Stimulated activated CD4-positive, alpha-beta T cell treated with anti-CD3 and anti-CD28 coated beads, Interleukin-1b, Interleukin-23, amount 100 ng/mL, for 1 hour (primary cell): ENCODE measurements at regions not wholly inside any gene's neighbourhood (a gene's known extent, or its start where the extent isn't known, plus 50 kb on each side); places are given as distances from the start of the nearest gene placed in this dataset.
"Not testable (repeated sequence)": the region's sequence is repeated elsewhere in the genome, so short reads cannot be mapped to it uniquely, and the experiment has no call there.

ENCODE experiments used
- DNase-seq, 2 donors: peaks; one replicate each; pipeline ENCODE4 v3.0.0-alpha.2; 2020; ENCODE audit warnings: low read depth in 2 of 2

DNA sequence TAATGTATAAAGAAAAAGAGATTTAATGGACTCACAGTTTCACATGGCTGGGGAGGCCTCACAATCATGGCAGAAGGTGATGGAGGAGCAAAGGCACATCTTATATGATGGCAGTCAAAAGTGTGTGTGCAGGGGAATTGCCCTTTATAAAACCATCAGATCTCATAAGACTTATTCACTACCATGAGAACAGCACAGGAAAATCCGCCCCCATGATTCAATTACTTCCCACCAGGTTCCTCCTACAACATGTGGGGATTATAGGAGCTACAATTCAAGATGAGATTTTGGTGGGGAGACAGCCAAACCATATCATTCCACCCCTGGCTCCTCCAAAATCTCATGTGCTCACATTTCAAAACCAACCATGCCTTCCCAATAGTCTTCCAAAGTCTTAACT, 82.5 kb upstream of the ANKRD1 start:
- not testable (repeated sequence) for DNase-seq

DNA sequence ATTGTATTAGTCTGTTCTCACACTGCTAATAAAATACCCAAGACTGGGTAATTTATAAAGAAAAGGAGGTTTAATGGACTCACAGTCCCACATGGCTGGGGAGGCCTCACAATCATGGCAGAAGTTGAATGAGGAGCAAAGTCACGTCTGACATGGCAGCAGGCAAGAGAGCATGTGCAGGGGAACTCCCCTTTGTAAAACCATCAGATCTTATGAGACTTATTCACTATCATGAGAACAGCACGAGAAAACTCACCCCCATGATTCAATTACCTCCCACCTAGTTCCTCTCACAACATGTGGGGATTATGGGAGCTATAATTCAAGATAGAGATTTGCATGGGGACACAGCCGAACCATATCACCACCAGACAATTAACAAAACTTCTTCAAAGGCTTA, 84.4 kb upstream of the ANKRD1 start:
- not testable (repeated sequence) for DNase-seq

DNA sequence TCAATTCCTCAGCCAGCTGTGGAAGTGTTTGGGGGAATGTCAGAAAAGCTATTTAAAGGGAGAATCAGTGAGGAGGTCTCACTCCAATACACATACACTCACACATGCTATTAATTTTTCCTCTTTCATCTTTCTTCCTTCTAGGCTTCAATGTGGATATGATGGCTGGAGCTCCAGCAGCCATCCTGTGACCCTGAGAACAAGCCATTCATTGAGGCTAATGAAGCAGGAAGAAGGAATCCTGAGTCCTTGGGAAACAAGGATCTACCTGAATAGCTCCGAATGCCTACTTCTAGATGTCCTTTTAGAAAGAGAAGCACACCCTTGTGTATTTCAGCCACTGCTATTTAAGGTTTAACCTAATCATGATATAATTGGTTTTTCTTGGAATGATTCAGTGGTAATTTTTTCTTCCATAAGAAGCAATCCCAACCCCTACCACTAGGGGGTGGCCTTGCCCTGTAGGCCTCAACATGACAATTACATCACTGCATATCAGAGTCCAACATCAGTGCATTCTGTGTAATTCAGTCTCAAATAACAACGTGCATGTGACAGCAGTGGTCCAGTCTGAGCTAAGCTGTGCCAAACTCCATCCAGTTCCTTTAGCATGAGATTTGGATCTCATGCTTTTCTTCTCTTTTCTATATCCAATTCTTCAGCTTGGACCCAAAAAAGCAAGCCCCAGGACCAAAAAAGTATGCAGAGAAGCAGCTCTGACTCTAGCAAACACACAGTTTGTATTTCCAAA, 85.3 kb upstream of the ANKRD1 start:
- peak; percentile 32 to 49 for DNase-seq

DNA sequence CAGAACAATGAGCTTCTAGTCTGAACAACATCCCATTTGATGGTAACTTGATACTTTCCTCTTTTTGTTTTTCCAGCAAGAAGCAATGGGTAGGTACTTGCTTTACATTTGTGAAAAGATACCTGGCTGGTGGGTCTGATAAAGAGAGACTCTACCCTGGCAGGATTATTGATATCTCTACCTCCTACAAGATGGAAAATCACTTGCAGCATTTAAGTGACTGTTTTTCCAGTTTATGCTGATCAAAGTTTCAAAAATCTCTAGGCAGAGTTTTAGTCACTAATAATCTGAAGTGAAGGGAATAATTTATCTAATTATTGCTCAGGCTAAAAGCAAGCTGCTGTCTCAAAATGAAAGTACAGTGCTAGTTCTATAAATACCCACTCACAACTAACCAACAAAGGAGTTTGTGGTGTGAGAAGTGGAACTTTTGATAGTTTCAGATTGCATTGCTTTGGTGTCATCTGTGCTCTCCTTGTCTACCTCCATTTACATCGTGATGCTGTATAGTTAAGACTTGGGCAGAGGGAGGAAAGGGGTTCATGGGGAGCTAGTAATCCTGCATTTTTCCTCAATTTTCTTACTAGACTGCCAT, 86.0 kb upstream of the ANKRD1 start:
- DNase-seq, result no peak

DNA sequence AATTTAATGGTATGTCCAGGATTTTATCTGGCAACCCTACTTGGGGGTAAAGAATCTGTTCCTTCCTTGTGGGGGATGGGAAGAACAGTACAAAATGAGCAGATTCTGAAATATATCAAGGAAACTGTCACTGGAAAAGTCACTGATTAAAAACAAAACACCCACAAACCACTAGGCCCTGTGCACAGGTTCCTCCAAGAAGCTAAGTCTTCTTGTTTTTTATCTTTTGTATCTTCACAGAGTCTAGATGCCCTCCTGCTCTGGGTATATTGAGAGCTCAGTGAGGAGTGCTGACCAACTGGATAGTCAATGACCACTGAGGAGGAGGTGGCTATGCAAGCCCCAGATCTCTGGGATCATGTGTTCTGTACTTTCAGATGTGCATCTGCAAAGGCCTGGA, 86.8 kb upstream of the ANKRD1 start:
- DNase-seq, result no peak

DNA sequence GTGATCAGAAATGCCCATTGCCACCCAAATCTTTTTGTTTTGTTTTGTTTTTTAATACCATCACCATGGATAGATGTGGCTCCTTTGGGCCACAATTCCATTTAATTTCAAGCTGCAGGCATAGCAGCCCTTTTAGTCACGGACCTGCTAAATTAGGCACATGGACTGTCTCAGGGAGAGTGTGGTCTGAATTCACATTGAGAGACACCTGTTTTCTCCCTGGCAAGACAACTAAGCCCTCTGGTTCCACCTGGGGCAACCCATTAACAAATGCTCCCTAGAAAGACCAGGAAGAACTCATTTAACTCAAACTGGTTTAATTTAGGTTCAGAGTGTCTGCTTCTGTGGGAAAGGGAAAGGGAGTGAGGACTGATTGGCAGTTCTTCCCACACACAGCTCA, 88.2 kb upstream of the ANKRD1 start:
- no peak for DNase-seq

DNA sequence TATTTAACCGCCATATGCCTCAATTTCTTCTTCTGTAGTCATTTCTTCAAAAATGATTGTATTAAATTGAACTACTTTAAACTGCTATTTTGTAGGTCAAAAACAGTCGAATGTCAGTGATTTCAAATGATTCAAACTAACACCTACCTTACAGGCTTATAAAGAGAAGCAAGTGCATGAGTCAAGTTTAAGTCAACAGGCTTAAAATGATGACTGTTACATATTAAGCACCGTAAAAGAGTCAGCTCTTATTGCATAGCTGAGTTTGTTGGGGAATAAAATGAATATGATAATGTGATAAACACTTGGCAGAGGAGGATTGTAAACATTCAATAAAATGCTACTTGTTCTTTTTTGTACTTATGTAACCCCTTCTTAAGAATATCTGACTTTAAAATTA, 90.1 kb upstream of the ANKRD1 start:
- DNase-seq, result no peak

DNA sequence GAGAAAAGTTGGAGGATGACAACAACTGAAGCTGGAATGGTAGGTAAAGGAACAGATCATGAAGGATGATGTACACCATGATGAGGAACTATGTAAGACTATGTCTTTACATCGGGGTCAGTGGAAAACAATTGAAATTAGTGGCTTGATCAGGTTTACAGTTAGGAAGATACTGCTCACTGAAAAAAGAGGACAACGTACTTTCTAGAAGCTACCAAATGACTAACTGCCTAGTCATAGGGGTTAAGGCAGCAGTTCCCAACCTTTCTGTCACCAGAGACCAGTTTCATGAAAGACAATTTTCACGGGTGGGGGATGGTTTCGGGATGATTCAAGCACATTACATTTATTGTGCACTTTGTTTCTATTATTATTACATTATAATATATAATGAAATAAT, 91.6 kb upstream of the ANKRD1 start:
- DNase-seq, result no peak

DNA sequence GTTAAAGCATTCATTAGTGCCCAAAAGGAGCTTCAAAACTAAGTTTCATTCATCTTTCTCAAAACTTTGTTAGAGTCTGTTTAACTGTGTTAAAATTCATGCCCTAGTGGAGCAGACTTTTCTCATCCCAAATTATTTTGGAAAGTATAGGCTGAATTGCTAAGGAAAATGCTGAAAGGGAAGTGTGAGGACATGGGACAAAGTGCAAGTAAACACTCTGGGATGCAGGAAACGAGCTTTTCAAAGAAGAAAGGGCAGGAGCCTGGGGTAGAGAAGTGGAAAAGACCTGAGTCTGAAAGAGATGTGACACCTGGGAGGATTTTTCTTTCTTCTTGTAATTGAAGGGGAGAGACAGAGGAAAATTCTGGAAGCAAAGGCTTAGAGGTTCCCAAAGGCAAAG, 93.1 kb upstream of the ANKRD1 start:
- no peak for DNase-seq

DNA sequence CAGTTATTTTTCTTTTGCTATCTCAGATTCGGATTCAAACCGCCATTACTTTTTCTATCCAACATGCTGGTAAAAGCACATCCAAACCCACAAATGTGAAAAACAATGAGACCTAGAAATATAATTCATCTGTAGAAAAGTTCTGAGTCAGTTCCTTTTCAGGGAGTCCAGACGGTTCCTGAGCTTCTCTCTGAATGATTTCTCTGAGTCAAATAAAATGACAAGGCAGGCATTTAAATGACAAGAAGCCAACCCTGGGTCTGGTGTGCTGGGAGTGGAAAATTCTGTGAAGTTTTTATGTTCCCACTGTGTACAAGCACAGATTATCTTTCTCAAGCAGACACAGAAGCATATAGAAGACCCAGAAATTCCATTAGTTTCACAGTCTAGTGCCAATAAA, 96.3 kb upstream of the ANKRD1 start:
- DNase-seq, result no peak

DNA sequence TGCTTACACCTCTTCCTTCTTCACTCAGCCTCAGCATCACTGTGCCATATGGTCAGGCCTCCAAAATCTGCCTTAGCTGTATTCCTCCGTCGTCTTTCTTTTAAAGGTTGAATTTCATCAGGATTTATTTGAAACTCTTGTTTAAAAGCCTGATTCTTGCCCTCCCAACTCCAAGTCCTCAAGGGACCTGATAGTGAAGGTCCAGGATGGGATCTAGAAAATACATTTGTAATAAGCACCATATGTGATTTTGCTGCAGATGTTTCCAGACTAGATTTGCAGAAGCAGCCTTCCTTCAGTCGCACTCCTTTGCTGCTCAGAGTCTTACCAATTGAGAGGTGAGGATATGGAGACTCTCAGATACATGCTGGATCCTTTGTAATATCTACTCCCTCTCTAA, 101.0 kb upstream of the ANKRD1 start:
- no peak for DNase-seq

DNA sequence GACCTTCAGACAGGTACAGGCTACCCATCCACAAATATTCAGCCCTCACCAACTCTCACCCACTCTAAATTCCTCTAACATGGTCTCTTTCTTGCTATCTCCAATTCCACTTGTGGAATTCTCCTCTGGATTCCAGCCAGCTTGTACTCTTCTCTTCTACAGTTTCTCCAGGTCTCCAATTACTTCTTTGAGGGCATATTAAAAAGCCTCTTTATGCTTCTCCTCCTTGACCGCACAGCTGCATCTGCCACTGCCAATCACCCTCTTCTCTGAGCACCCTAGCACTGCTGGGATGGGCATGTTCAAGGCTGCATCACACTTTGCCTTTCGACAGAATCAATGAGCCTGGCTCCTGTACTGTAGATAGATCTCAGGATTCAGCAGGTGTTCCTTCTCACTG, 101.5 kb upstream of the ANKRD1 start:
- DNase-seq, result no peak

DNA sequence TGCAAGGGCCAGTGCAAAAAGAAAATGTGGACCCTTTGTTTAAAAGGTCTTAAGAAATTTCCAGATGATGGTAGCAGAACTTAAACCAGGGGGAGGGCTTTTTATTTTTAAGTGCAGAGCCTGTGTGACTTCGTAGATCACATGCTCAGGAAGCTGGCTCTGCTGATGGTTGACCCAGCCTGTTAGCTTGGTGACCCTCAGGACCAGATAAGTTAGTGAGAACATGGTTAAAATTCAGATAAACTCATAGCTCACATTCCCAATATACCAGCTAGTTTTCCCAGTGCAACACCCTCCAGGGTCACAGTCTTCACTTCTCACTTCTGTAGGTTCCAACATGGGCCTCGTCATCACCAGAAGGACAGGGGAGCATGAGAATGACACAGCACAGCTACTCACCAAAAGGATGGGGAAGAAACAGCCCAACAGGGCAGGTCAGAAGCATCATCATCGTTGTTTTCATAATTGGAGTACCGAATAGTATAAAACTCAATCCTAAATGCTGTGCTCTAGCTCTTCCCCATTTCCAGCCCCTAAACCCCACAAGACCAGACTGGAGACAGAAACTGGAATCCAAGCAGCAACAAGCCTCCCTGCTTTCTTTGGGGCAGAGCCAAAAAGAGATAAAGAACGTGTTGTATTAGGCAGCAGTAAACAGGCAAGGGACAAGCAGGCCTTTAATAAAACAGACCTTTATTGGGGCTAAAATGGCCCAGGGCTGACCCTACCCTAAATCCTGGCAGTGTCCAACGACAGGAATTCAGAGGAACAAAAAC, 102.2 kb upstream of the ANKRD1 start:
- DNase-seq, result no peak

DNA sequence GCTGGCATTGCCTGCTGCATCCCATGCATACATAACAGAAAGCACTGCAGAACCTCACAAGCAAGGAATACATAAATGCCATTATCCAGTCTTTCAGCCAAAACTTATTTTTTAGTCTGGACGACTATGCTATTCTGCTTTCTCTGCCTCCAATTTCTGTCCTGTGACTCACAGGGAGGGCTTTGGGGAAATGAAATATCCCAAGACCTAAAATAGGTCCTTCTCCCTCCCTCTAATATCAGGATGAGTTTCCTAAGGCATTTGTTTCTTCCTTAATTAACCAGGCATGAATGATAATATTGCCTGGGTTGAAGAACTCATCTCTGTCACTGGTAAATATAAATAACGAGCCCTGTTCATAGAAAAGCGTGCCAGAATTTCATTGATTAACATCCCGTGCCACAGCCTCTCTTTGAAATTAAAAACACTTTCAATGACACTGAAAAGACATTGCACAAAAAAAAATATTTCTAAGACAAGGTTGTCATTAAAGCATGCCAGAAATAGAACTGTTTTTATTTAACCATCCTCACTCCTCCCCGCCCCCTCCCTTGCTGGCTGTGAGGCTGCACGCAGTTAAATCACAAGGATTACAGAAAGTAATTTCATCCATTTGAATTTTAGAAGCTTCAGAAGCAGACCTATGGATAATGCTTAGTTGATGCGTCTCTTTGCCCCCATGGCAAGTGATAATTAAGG, 103.0 kb upstream of the ANKRD1 start:
- no peak for DNase-seq

DNA sequence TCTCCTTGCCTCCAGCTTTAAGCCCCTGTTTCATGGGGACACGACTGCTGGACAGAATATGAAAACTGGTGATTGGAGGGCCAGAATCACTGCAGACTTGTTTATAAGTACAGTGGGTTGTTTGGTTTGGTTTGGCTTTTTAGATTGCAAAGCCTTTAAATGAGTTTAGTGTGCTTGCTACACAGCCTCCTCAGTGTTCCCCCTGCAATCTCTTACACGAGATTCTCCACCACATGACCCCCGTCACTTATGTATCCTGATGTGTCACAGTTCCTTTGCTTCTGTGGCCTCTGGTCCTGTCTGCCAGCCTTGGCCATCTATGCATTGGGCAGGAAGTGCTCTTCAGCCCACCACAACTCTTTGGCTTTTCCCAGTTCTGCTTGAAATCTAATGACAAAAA, 103.7 kb upstream of the ANKRD1 start:
- no peak for DNase-seq

DNA sequence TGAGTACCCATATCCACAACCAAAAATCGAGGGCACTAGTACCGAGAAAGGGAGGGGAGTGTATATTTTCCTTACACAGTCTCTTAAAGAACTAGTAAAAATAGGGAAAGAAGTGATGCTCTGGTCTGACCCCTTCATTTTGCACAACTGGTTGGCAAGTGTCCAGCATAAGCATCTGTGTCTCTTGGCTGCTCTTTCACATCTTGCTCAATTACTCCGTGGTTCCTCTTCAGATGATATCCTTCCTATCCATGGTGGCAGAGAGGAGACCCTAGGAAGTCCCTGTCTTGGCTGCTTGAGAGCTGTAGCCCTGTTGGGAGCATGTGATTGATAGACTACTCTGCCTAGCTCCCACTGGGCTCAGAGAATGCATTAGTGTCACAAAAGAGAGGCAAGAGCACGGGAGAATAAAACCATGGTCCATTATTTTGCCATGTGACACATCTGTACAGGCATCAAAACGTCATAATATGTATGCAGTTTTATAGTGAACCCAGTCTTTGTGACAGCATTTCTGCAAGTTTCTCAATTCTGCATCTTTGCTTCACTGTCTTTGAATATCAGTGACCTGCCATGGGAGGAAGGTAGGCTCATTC, 111.8 kb upstream of the ANKRD1 start:
- DNase-seq, result no peak

DNA sequence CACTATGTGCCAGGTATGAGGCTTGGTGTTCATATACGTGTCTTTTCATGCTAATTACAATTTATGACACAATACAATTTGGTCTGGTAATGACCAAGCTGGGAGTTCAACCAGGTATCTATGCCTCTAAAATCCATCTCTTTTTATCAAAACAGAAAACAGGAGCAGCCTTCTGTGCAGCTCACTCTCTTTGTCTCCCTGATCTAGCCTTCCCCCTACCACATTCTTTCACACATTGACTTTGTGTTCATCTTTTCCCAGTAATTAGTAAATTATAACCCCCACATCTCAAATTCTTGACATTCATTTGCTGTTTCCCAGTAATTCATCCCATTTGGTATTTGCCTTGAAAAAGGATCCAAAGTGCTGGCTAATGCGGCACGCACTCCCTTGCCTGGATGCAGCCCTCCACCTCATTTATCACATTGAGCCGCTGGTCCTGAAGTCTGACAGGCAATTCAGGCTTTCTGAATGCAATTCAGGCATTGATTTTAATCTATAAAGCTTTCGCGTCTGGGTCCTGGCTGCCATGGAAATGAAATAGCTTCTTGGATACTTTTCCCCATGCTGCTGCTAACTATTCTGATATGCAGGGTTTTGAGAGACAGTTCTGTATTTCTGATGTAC, 112.5 kb upstream of the ANKRD1 start:
- DNase-seq, result no peak

DNA sequence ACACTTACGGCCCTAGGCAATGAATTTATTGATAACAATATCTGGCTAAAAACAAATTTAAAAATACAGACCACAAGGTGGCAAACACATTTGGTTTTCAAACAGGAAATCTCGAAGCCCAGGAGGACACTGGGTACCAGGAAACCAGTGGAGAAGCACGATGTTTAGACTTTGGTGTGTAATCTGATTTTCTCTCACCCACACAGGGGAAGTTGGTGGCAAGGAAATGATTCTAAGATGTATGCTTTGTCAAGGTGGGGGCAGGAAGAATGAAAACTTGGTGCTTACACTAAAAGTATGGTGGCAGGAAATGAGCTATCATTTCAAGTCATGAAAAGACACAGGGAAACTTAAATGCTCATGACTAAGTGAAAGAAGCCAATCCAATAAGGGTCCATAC, 113.2 kb upstream of the ANKRD1 start:
- no peak for DNase-seq

DNA sequence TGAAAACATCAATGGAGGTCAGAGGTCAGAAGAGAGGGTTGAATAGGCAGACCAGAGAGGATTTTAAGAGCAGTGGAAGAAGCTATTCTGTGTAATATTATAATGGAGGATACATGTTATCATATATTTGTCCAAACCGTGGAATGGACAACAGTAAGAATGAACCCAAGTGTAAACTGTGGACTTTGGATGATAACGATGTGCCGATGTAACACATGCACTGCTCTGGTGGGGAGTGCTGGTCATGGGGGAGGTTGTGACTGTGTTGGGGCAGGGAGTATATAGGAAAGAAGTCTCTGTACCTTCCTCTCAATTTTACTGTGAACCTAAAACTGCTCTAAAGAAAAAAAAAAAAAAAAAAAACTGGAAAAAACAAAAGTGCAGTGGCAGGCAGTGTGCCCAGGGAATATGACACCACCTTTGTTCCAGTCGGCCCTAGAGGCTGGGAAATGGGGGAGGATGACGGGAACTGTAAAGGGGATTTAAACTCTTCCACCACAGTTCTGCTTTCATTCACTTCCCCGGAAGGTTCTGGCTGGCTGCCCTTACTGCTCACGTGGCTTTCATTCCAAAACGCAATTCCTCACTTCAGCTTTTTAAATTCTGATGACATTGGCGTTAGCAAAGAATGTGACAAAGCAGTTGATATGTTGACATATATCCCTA, 113.7 kb upstream of the ANKRD1 start:
- DNase-seq, result no peak

DNA sequence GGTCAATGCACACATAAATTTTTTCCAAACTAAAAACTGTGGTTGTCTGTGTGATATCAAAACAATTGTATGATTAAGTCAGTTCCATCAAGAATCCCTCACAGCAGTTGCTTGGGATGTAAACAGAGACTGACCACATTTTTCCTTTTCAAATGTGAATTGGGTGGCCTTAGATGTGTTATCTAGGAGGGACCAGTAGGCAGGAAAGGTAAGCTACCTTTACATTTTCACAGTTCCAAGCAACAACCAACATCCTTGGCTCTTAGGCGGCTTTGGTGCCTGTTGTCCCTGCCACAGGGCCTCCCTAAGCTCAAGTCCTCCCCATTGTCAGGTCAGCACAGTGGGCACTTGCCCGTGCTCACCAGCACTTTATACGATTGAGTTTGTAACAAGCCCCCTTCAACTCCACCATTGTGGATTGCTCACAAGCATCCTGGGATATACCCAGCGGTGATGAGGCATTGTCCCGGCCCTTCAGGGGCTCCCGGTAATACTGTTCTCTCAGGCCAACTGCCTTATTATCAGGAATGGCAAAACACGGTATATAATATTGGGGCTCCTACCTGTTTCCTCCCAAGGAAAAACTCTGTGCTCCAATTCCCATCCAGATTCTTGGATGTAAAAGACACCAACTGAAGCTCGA, 114.9 kb upstream of the ANKRD1 start:
- no peak for DNase-seq
